Hematopoietic multipotent progenitor cell treated with erythropoietin and hydrocortisone succinate and interleukin-3 and kit ligand, for 4 days (in vitro differentiated cells): ENCODE measurements at regions not wholly inside any gene's neighbourhood (a gene's known extent, or its start where the extent isn't known, plus 50 kb on each side); places are given as distances from the start of the nearest gene placed in this dataset.
"Not testable (repeated sequence)": the region's sequence is repeated elsewhere in the genome, so short reads cannot be mapped to it uniquely, and the experiment has no call there.

ENCODE experiments used
- DNase-seq: peaks from one replicate; pipeline ENCODE4 v3.0.0-alpha.2; 2015

- no peak for DNase-seq
Observed at GRCh38 chr2:187198136-187198535, 249.9 kb downstream of the CALCRL start.

GRCh38 chr2:187194049-187194448 is 254.0 kb downstream of the CALCRL start:
- no peak for DNase-seq

- DNase-seq, result no peak
Observed at GRCh38 chr2:187188783-187189631, 259.0 kb downstream of the CALCRL start.

- no peak for DNase-seq
Observed at GRCh38 chr2:187187519-187187918, 260.5 kb downstream of the CALCRL start.

GRCh38 chr2:187180529-187180928 is 267.5 kb downstream of the CALCRL start:
- peak; percentile 5 for DNase-seq

- DNase-seq, result not testable (repeated sequence)
Observed at GRCh38 chr2:187178876-187179275, 269.2 kb downstream of the CALCRL start.

GRCh38 chr2:187177253-187177652 is 270.8 kb downstream of the CALCRL start:
- DNase-seq, result no peak

GRCh38 chr2:187174582-187174981 is 273.5 kb downstream of the CALCRL start:
- peak; percentile 31 for DNase-seq

- DNase-seq, result no peak
Observed at GRCh38 chr2:187171318-187171717, 276.7 kb downstream of the CALCRL start.

GRCh38 chr2:187169864-187170263 is 278.2 kb downstream of the CALCRL start:
- no peak for DNase-seq

- peak; percentile 61 for DNase-seq
Observed at GRCh38 chr2:187168720-187169713, 279.0 kb downstream of the CALCRL start.

GRCh38 chr2:187167491-187167890 is 280.6 kb downstream of the CALCRL start:
- no peak for DNase-seq

GRCh38 chr2:187165936-187166610 is 282.0 kb downstream of the CALCRL start:
- DNase-seq, result no peak

GRCh38 chr2:187158452-187158851 is 289.6 kb downstream of the CALCRL start:
- no peak for DNase-seq

GRCh38 chr2:187157046-187157445 is 291.0 kb downstream of the CALCRL start:
- no peak for DNase-seq

GRCh38 chr2:187155476-187155875 is 292.6 kb downstream of the CALCRL start:
- DNase-seq, result no peak

- no peak for DNase-seq
Observed at GRCh38 chr2:187150670-187151069, 297.4 kb downstream of the CALCRL start.

- DNase-seq, result no peak
Observed at GRCh38 chr2:187148059-187148714, 299.2 kb upstream of the ZSWIM2 start.

GRCh38 chr2:187143537-187143936 is 294.6 kb upstream of the ZSWIM2 start:
- no peak for DNase-seq

- DNase-seq, result no peak
Observed at GRCh38 chr2:187139469-187139868, 290.5 kb upstream of the ZSWIM2 start.

GRCh38 chr2:187138265-187138664 is 289.3 kb upstream of the ZSWIM2 start:
- peak; percentile 68 for DNase-seq

GRCh38 chr2:187136646-187137045 is 287.7 kb upstream of the ZSWIM2 start:
- DNase-seq, result no peak
